K562 (cell line): ENCODE measurements at regions not wholly inside any gene's neighbourhood (a gene's known extent, or its start where the extent isn't known, plus 50 kb on each side); places are given as distances from the start of the nearest gene placed in this dataset.

ENCODE experiments used
- IFI16 ChIP-seq: fragments of 250-450 bp; sonication (Bioruptor Pico); IDR thresholded peaks from 2 replicates; pipeline ENCODE4 v2.1.2; 2022; ENCODE audit warnings: mild to moderate bottlenecking, inconsistent platforms
- MYNN ChIP-seq, 2 experiments: sonication (generic); formaldehyde crosslinking in 1 of 2; IDR thresholded peaks; 2 replicates each; pipeline versions ENCODE4 v1.5.0 to v1.6.1; 2016 to 2020; ENCODE audit warnings: antibody characterized with exemption in 1 of 2, missing genetic modification reagents in 1 of 2
- POLR2AphosphoS5 ChIP-seq: IDR thresholded peaks from 2 replicates; pipeline ENCODE4 v1.6.1; 2011; ENCODE audit warnings: mild to moderate bottlenecking, low read depth, low read length, moderate library complexity; ENCODE audit not compliant: control insufficient read depth, insufficient read depth
- REST ChIP-seq, 2 experiments: fragments of 450-650 bp; formaldehyde crosslinking in 1 of 2; IDR thresholded peaks; 2 replicates each; pipeline versions ENCODE4 v1.4.0 to v1.6.1; 2014 to 2020; ENCODE audit warnings: mild to moderate bottlenecking in 2 of 2, borderline replicate concordance in 1 of 2, low read depth in 1 of 2
- SMAD4 ChIP-seq: fragments of 250-450 bp; sonication (Bioruptor Pico); conservative IDR thresholded peaks from 2 replicates; pipeline ENCODE4 v1.8.0; 2021; ENCODE audit warnings: inconsistent platforms, mild to moderate bottlenecking, moderate library complexity
- SMARCE1 ChIP-seq: fragments of 450-650 bp; IDR thresholded peaks from 2 replicates; pipeline ENCODE4 v1.7.1; 2016; ENCODE audit warnings: mild to moderate bottlenecking
- ZNF197 ChIP-seq: fragments of 200-800 bp; sonication (Bioruptor generic); IDR thresholded peaks from 2 replicates; pipeline ENCODE4 v1.6.1; 2016; ENCODE audit warnings: low read depth, missing genetic modification characterization, missing compliant biosample characterization
- ZNF274 ChIP-seq: IDR thresholded peaks from 2 replicates; pipeline ENCODE4 v1.6.1; 2011; ENCODE audit warnings: low read depth, mild to moderate bottlenecking, low read length, moderate library complexity, borderline replicate concordance
- ZNF830 ChIP-seq: fragments of 250-450 bp; sonication (Bioruptor Pico); IDR thresholded peaks from 2 replicates; pipeline ENCODE4 v1.5.0; 2021; ENCODE audit warnings: mild to moderate bottlenecking
- TF ChIP-seq, protein P1 (sequence below), 3 experiments: IDR thresholded peaks in 2 of 3; conservative IDR thresholded peaks in 1 of 3; 2 replicates each; pipeline ENCODE4 v1.5.1; 2011 to 2012; ENCODE audit warnings: low read length in 3 of 3, mild to moderate bottlenecking in 3 of 3, control low read depth in 2 of 3, improper control_type of control experiment in 1 of 3, inconsistent platforms in 1 of 3, low read depth in 1 of 3, mixed read lengths in 1 of 3, moderate library complexity in 1 of 3; ENCODE audit not compliant: insufficient read depth in 2 of 3
- TF ChIP-seq, protein P2 (sequence below): fragments of 450-650 bp; IDR thresholded peaks from 2 replicates; pipeline ENCODE4 v1.6.1; 2016; ENCODE audit warnings: antibody characterized with exemption

DNA sequence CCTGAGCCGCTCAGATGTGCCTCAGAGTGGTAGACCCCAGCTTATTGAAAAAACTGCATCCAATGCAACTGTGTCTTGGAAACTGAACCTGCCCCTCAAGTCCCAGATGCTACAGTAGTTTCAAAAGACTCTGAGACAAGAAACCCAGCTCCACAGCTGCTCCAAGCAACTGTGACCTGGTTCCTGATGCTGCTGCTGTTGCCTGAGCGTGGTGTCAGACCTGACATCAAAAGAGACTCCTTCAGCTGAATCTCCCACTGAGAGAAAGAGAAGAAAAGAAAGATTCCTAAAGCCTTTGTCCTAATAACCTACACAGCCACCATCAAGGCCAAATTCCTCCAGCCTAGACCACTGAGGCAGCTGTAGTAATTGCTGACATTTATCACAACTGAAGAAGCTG is 630.1 kb downstream of the STIM2 start:
- TF ChIP-seq POLR2AphosphoS5 (no peak), ZNF274 (no peak), ZNF197 (CRISPR knock-in tag) (no peak), IFI16 (no peak), ZNF830 (CRISPR knock-in tag) (no peak), MYNN (IDR thresholded peaks at IDR 0.05) (no peak), MYNN (CRISPR knock-in tag; IDR thresholded peaks at IDR 0.05) (no peak), SMARCE1 (no peak), REST (IDR thresholded peaks at IDR 0.05; ENCODE audit: borderline replicate concordance) (no peak), REST (CRISPR knock-in tag; IDR thresholded peaks at IDR 0.05; ENCODE audit: low read depth) (no peak), SMAD4 (CRISPR knock-in tag) (no peak)
- TF ChIP-seq, protein P1, sequence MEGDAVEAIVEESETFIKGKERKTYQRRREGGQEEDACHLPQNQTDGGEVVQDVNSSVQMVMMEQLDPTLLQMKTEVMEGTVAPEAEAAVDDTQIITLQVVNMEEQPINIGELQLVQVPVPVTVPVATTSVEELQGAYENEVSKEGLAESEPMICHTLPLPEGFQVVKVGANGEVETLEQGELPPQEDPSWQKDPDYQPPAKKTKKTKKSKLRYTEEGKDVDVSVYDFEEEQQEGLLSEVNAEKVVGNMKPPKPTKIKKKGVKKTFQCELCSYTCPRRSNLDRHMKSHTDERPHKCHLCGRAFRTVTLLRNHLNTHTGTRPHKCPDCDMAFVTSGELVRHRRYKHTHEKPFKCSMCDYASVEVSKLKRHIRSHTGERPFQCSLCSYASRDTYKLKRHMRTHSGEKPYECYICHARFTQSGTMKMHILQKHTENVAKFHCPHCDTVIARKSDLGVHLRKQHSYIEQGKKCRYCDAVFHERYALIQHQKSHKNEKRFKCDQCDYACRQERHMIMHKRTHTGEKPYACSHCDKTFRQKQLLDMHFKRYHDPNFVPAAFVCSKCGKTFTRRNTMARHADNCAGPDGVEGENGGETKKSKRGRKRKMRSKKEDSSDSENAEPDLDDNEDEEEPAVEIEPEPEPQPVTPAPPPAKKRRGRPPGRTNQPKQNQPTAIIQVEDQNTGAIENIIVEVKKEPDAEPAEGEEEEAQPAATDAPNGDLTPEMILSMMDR (IDR thresholded peaks at IDR 0.05 in 2 of 3, conservative IDR thresholded peaks at IDR 0.05 in 1 of 3; ENCODE audit: insufficient read depth in 2 of 3, low read depth in 1 of 3, low read length in 3 of 3) = no peak
- TF ChIP-seq, protein P2, sequence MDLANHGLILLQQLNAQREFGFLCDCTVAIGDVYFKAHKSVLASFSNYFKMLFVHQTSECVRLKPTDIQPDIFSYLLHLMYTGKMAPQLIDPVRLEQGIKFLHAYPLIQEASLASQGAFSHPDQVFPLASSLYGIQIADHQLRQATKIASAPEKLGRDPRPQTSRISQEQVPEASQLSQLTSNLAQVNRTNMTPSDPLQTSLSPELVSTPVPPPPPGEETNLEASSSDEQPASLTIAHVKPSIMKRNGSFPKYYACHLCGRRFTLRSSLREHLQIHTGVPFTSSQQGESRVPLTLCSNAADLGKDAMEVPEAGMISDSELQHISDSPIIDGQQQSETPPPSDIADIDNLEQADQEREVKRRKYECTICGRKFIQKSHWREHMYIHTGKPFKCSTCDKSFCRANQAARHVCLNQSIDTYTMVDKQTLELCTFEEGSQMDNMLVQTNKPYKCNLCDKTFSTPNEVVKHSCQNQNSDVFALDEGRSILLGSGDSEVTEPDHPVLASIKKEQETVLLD = no peak
